Activated CD4-positive, alpha-beta T cell treated with anti-CD3 and anti-CD28 coated beads, Interleukin-2, Interleukin-4, amounts not matched to agents 100 ng/mL and 50 ng/mL, durations not matched to agents 16 hours and 8 hours (primary cell): ENCODE measurements at regions not wholly inside any gene's neighbourhood (a gene's known extent, or its start where the extent isn't known, plus 50 kb on each side); places are given as distances from the start of the nearest gene placed in this dataset.

Source experiments
- DNase-seq: peaks from one replicate; pipeline ENCODE4 v3.0.0-alpha.2; 2020; ENCODE audit warnings: low spot score

DNA sequence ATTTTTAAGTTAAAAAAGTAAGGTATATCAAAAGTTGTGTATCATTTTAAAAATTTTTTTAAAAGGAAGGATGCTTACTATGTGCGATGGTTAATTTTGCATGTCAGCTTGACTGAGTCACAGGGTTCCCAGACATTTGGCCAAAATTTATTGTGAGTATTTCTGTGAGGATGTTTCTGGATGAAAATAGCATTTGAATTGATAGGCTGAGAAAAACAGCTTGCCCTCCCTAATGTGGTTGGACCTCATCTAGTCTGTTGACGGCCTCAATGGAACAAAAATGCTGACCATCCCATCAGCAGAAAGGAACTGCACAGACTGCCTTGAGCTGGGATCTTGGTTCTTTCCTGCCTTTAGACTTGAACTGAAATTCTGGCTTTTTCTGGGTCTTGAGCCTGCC, 724.5 kb downstream of the NCAM2 start:
- DNase-seq, result no peak

DNA sequence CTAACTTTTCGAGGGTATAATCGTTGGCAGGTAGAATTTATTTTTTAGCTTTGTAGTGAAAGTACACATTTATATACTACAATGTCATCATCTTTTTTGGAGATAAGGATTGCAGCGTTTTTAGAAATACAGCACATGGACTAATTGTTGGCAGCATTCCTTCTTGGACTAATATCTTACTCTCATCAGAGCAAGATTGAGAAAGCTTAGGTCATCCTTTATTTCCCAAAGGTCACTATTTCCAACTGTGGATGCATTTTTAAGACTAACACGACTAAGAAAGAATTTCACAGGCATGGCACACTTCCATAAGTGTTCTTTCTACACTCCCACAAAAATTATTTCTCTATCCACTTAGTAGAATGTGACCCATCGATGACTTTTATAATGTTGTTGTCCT, 732.3 kb downstream of the NCAM2 start:
- DNase-seq, result no peak

DNA sequence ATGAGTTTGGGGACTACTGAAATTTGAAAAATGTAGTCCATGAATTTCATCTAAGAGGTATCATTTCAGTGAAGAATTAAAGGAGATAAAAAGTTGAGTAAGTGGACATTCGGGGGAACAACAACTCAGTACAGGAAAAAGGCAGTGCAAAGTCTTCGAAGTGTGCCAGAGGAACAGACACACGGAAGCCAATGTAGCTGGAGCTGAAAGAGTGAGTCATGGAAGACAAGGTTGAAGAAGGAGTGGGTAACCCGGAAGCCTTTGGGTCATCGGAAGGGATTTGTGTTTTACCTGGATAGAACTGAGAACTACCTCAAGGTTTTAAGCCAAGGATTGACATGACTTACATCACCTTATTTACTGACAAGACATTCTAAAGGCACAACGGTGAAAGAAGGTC, 733.4 kb downstream of the NCAM2 start:
- no peak for DNase-seq

DNA sequence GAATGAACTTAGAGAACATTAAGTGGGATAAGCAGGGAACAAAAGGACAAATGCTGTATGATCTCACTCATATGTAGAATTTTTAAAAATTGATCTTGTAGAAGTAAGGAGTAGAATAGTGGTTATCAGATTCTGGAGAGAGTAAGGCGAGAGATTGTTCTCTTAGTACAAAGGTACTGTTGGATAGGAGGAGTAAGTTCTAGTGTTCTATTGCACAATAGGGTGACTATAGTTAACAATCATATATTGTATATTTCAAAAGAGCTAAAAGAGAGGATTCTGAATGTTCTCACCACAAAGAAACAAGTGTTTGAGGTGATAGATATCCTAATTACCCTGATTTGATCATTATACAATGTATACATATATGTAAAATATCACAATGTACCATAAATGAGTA, 735.9 kb downstream of the NCAM2 start:
- no peak for DNase-seq

DNA sequence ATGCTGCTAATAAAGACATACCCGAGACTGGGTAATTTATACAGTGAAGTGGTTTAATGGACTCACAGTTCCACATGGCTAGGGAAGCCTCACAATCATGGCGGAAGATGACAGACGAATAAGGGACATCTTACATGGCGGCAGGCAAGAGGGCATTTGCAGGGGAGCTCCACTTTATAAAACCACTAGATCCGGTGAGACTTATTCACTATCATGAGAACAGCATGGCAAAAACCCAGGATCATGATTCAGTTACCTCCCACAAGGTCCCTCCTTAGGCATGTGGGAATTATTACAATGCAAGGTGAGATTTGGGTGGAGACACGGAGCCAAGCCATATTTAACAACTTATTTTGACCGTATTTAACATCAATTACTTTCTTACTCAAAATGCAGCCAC, 739.0 kb downstream of the NCAM2 start:
- no peak for DNase-seq

DNA sequence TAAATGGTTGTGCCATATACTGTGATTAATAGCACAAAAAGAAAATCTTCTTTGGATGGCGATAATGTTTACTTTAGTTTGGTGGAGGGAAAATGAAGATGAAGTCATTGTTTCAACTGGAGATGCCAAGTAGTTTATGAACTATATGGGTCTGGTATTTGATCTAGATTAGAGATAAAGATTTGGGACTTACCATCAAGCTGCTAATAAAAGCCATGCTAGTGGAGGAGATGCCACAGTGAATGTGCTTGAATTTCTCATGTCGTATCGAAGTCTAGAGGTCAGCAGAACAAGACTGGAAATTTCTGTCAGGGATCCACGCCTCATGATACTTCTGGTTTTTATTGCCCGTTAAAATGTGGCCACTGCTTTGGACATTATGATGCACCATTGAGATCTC, 742.0 kb downstream of the NCAM2 start:
- DNase-seq, result no peak

DNA sequence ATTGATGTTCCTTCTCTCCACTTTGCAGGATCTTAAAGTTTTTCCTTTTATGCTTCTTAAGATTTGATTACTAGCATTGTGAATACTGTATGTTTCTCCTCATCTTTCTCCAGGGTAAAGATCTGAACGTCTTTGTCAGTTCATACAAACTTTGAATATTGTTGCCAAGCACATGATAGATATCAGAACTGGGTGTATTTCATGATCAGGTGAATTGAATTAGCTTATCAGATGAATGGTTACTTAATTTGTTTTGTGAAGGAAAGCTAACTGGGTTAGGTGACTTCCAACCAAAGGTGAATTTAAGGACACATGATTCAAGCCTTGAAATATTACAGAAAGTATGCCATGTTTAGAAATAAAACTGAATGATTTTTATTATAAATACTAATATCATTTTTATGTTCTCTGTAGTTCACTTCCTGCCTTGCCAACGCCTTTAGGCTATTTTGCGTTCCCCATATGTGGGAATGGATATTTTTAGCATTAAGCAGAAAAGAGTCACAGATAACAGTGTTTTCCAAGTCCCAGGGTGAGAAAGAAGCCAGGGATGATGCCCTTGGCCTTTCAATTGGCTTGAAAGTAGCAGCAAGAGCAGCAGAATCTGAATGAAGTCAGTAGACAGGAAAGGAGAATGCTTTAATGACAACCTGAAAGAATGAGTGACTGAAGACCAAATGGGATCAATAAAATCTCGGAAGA, 752.1 kb downstream of the NCAM2 start:
- no peak for DNase-seq

DNA sequence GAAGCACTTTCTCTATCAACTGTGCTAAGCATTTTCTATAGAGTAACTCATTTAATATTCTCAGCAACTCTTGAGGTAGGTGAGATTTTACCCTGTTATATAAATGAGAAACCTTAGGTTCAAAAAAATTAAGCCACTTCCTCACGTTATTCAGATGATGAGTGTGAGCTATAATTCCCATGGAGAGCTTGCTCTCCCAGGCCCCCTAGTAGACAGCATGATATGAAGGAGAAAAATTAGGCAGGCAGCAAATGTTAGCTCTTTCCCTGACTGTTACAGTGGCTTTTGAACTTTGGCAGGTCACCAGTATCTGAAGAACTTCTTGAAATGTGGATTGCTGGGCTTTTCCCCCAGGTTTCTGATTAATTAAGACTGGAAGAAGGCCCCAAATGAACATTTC, 753.1 kb downstream of the NCAM2 start:
- DNase-seq, result no peak

DNA sequence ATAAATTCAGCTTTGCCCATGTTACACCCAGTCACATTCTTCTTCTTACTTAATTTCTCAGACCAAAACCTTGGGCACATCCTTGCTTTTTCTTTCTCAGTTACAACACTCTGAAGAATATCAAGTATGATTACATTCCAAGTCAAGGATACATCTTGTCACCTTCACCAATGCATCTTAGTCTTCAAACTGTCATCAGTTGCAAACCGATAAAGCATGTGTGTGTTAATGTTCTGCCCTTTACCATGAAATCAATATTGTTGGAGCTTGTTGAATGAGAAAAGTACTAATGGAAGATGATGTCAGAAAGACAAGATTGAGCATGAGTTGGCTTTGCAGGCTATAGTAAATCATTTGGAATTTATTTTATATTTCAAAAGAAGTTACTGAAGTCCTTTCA, 764.6 kb downstream of the NCAM2 start:
- no peak for DNase-seq

DNA sequence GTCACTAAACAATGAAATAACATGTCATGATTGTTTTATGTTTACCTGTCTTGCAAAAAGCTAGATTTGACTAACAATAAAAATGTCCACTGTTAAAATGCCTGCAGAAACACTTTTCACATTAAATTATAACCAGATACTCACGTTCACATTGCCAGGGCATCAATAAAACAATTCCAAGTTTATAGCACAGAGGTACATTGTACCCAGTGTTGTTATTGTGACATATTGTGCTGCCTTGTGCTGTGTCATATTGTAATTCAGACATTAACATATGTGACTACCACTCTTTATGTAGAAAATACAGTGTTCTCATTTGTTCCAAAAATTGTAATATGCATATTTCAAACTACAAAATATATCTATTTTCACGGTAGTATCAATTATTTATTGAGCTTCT, 766.1 kb downstream of the NCAM2 start:
- DNase-seq, result no peak

DNA sequence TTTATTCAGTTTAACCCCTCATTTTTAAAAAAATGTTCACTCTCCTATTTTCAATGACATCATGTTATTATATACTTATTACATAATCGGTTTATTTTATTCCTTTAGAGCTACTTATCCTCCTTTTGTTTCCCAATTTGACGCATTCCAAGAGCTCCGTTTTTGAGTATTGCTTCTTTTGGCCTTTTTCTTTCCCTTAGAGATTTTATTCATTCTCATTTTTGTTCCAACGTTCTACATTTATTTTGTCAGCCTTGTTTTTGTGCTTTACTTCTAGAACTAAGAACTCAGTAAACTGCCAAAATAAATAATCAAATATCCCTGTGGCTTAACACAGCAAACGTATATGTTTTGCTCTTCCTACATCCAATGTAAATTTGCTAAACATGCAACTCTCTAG, 769.1 kb downstream of the NCAM2 start:
- no peak for DNase-seq

DNA sequence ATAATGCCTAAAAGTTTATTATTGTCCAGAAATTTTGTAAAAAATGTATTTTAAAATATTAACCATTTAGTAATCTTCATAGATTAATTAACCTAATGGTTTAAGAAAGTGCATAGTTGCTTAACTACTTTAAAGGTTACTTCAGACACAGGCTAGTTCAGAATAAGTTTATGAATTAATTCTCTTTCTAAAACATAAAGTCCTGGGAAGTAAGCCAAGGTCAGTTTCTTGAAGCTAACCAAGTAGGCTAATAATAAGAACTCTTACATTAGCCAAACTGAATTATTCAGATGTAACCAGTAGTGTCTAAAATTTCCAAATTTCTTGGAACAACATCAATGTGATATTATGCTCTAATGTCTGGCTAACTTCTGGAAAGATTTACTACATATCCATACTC, 790.4 kb downstream of the NCAM2 start:
- no peak for DNase-seq

DNA sequence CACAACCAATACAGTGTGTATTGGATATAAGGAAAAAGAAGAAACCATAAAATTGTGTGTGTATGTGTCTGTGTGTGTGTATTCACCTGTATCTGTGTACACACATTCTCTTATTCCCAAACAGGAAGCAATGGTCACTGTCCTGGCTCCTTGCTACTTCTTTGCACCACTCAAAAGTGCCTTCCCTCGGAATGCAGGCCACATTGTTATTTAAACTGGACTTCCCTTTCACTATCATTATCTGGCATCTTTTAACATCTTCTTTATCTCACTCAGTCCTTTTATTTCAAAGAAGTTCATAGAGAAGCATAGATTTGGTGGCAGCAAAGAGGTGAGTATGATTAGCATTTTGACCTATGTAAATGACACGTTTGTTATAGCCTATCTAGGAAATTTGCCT, 803.7 kb downstream of the NCAM2 start:
- DNase-seq, result no peak

DNA sequence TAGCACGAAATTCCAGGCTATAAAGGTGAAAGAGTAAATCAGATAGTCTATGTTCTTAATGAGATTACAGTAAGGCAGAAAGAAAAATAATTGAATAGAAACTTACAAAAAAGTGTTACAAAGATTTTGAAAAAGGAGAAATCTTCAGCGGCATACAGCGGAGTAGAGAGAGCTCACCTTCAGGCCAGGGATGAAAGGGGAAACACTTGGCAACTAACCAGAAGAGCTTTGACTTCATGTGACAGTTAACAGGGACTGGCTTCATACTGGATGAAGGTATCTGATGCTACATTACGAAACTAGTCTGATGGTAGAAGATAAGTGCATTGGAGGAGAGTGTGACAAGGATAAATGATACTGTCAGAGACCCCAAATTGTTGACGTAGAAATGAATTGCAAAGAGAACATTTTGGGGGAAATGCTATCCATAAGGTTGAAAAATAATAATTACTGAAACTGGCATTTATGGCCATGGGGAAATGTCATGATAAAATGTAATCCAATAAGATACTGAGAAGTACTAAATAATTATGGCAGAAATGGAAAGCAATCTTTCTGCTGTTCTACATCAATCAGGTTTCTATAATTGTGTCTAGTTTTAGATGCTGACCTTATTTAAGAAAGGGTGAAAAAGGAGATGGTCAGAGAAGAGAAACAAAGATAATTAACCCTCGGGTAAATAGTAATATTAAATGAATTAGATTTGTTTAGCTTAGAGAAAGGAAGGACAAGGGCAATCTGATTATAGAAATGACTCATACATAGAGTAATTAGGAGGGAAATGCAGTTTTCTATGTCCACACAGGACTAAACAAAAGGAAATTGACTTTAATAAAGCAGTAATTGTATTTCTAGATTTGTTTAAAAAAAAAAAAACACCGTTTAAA, 808.7 kb downstream of the NCAM2 start:
- DNase-seq, result no peak

DNA sequence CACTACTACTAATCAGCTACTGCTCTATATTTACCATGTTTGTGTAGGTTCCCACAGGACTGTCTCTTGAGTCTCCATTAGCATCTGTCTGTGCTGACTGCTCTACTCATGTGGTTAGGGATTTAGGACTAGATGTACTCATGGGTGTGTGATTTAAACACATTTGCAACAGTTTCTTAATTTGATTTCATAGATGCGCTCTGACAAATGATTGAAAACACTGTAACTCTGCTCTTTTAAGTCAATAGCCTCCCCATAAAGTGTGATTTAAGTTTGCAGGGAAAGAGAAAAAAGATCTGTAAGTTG, 809.3 kb downstream of the NCAM2 start:
- DNase-seq, result no peak

DNA sequence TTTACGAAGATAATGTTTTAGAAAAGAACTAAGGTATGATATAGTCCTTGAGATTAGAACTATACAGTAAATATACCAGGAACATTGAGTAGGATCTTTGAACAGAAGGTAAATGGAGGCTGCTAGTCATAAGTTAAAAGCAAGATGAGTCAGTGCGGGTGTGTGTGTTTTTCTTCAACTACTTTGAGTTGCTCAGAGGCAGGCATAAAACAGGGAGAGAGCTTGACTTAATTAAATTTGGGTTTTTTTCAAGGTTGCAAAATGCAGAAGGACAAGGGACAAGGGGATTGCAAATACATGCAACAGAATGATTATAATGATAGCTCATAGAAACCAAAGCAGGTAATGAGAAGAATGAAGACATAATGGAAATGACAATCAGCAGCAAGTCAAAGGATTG, 815.1 kb downstream of the NCAM2 start:
- no peak for DNase-seq

DNA sequence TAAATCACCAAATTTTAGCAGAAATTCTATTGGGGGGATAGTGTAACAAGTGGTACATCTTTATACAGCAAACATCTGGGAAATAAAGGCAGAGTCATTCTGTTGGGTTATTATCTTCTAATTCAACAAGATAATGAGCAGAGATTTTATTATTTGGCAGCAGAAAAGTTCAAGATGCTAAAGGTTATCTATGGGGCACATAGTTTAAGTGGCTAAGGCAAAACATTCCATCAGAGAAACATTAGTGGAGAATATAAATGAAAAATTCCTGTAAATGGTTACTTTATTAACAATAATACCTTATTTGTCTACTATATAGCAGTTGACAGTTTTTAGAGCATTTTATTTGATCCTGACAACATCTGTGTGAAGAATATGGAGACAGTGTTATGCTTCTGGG, 815.7 kb downstream of the NCAM2 start:
- DNase-seq, result no peak

DNA sequence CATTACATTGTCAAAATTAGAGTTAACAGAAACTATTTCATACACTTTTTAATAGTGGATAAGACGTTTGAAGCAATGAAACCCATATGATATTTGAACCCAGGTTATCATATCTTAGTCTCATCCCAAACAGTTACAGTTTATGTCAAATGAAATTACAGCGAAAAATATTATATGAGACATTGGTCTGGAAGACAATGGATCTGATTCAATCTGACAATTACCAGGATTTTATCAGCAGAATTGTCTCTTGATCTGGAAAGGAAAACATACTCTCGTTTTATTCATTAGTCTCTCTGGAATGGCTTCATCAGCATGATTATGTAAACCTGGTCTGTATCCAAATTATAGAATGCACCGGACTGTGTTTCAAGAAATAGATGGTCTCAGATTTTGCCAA, 818.6 kb downstream of the NCAM2 start:
- DNase-seq, result no peak

DNA sequence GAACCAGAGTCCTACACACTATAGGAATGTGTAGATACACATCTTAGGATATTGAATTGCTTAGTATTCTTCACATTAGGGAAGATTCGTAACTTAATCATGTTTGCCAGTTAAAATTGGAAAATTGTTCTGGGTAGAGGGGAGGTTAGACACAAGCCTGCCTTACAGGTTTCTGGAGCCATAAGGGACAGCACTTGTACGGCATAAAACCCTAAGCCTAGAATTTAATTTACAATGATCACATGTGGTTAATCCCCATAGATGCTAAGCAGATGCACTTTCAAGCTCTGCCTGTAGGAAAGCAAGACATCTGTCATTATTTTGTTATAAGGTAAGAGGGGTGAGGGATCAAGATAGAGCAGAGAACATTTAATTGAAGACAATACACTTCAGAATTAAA, 820.7 kb downstream of the NCAM2 start:
- no peak for DNase-seq

DNA sequence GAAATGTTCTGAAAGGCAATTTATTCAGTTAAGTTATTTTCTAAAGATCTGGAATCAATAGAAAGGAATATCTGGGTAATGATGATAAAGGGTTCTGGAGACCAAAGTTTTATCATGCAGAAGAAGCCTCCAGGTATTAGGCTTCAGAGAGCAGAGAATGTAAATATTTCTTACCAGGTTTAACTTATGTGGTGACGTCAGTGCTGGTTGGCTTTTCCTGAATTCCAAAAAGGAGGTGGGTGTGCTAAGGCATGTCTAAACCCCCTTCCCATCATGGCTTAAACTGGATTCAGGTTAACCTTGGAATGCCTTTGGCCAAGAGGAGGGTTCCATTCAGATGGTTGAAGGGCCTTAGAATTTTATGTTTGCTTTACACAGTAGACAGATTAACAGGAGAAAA, 829.9 kb downstream of the NCAM2 start:
- no peak for DNase-seq

DNA sequence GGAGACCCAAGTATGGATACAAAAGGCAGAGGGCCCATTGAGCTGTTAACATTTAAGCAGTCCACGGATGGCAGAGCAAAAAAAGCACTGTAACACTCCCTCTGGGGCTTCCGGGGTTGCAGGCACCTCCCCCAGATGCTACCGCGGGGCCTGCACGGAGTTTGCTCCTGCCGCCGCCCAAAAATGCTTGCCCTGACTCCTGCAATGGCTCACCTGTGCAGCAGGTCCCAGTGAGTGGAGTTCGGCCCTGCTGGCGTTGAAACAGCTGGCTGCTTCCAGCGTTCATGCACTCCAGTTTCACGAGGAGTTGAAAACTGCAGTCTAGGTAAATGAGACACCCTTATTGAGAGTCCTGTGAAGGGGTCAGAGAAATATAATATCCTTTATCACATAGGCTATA, 832.8 kb downstream of the NCAM2 start:
- no peak for DNase-seq

DNA sequence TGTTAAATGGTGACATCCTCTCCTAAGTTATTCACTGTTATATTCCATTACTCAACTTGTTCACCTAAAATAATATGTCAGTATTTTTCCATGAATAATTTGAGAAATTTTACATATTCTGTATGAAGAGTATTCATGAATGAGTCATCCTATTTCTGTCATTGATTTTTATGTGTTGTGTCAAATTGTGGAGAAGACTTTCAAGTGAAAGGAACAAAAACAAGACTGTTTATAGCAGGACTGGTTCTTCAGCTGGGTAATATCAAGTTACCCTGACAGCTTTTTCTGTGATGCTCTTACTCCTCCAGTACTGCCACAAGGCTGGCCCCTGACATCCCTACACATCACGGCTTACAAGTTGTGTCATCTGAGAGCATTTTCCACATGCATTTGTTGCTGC, 847.7 kb downstream of the NCAM2 start:
- no peak for DNase-seq

DNA sequence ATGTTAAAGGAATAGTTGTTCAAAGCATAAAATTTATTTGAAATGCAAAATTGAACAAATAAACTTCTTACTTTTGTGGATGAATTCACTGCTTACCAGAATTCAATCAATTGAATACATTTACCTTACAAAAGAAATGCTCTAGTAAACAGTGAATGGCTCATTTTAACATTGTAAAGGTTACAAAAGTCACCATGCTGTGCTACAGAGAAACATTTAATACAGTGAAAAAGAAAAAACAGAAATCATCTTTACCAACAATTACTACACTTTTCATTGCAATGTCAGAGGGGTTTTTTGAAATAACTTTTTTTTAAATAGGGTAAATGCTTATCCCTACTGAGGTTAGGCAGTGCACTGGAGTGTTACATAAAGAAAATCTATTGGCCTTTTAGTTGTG, 853.0 kb downstream of the NCAM2 start:
- no peak for DNase-seq

DNA sequence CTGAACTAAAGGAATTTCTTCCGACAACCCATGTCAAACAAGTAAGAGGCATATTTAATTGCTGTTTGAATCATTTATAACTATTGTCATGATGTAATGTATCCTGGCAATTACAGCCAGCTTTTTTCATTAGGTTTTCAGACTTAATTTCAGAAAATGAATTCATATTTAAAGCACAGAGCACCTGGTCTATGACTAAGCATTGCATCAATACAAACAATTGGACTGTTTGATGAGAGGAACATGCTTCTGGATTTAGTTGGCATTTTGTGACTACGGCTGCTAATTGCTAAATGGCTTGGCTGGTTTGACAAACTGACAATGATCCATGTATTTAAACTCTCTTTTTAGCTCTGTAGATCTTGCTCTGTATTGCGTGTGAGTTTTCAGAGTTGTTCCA, 853.4 kb downstream of the NCAM2 start:
- DNase-seq, result no peak
